ENCODE measurements at regions not wholly inside any gene's neighbourhood (a gene's known extent, or its start where the extent isn't known, plus 50 kb on each side); places are given as distances from the start of the nearest gene placed in this dataset.

DNA sequence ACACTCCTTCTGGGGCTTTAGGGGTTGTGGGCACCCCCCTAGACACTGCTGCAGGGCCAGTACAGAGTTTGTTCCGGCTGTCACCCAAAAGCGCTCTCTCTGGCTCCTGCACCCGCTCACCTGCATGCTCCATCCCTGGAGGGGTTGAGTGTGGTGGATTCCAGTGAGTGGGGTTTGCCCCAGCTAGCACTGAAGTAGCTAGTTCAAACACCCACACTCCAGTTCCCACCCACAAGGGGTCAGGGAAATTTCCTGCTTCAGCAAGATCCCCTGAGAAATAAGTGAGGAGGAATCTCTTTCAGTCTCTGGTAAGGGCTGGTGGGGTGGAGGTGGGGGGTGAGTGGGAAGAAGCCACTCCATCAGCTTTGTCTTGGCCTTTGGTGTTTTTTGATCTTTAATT lies 73.6 kb downstream of the TMEM17 start:
- Mint-ChIP-seq H3K27me3 (ENCODE audit: low read depth) (no peaks in the 10 kb centered on the region; the same call in 1 of the 2 replicates), H3K9me3 (peaks cover 14% of the 10 kb centered on the region), H3K36me3 (no peaks in the 10 kb centered on the region; the same call in 1 of the 2 replicates), H3K4me3 (no peak overlapping the region), H3K4me1 (no peaks in the 10 kb centered on the region), H3K27ac (no peak overlapping the region)
- DNase-seq (ENCODE audit: low spot score) (no peak), ATAC-seq (no peak)
- POLR2A ChIA-PET: no interaction called here
- TF ChIP-seq TCF7 (CRISPR knock-in tag; IDR thresholded peaks at IDR 0.05; ENCODE audit: low read depth): no peak
- CTCF ChIA-PET: no interaction called here

GRCh38 chr2:62431512-62431911 lies 74.5 kb downstream of the TMEM17 start:
- H3K4me3 Mint-ChIP-seq: no peak overlapping the region
- DNase-seq (ENCODE audit: low spot score): no peak
- H3K36me3 Mint-ChIP-seq: no peaks in the 10 kb centered on the region; the same call in 1 of the 2 replicates
- no peak for TF ChIP-seq NFE2L1 (CRISPR knock-in tag; IDR thresholded peaks at IDR 0.05)
- TF ChIP-seq, protein P1, sequence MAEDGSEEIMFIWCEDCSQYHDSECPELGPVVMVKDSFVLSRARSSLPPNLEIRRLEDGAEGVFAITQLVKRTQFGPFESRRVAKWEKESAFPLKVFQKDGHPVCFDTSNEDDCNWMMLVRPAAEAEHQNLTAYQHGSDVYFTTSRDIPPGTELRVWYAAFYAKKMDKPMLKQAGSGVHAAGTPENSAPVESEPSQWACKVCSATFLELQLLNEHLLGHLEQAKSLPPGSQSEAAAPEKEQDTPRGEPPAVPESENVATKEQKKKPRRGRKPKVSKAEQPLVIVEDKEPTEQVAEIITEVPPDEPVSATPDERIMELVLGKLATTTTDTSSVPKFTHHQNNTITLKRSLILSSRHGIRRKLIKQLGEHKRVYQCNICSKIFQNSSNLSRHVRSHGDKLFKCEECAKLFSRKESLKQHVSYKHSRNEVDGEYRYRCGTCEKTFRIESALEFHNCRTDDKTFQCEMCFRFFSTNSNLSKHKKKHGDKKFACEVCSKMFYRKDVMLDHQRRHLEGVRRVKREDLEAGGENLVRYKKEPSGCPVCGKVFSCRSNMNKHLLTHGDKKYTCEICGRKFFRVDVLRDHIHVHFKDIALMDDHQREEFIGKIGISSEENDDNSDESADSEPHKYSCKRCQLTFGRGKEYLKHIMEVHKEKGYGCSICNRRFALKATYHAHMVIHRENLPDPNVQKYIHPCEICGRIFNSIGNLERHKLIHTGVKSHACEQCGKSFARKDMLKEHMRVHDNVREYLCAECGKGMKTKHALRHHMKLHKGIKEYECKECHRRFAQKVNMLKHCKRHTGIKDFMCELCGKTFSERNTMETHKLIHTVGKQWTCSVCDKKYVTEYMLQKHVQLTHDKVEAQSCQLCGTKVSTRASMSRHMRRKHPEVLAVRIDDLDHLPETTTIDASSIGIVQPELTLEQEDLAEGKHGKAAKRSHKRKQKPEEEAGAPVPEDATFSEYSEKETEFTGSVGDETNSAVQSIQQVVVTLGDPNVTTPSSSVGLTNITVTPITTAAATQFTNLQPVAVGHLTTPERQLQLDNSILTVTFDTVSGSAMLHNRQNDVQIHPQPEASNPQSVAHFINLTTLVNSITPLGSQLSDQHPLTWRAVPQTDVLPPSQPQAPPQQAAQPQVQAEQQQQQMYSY (CRISPR knock-in tag; IDR thresholded peaks at IDR 0.05): no peak
- TF ChIP-seq ZBTB21 (CRISPR knock-in tag; IDR thresholded peaks at IDR 0.05; ENCODE audit: borderline replicate concordance): no peak
- TF ChIP-seq ELF4 (CRISPR knock-in tag; IDR thresholded peaks at IDR 0.05; ENCODE audit: low read depth): no peak
- TF ChIP-seq FOXJ3 (CRISPR knock-in tag; IDR thresholded peaks at IDR 0.05; ENCODE audit: borderline replicate concordance): no peak
- no peak for TF ChIP-seq ZNF671 (CRISPR knock-in tag; IDR thresholded peaks at IDR 0.05)
- no peak for TF ChIP-seq ZNF317 (CRISPR knock-in tag; IDR thresholded peaks at IDR 0.05; ENCODE audit: borderline replicate concordance, low read depth)
- no peak for TF ChIP-seq ZSCAN18 (CRISPR knock-in tag; IDR thresholded peaks at IDR 0.05)
- TF ChIP-seq, protein P2, sequence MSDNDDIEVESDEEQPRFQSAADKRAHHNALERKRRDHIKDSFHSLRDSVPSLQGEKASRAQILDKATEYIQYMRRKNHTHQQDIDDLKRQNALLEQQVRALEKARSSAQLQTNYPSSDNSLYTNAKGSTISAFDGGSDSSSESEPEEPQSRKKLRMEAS (CRISPR knock-in tag; IDR thresholded peaks at IDR 0.05): no peak
- no peak for TF ChIP-seq EMX1 (CRISPR knock-in tag; IDR thresholded peaks at IDR 0.05)
- TF ChIP-seq NR1H2 (CRISPR knock-in tag; IDR thresholded peaks at IDR 0.05): no peak
- no peak for TF ChIP-seq PREB (CRISPR knock-in tag; IDR thresholded peaks at IDR 0.05; ENCODE audit: borderline replicate concordance)
- TF ChIP-seq HMGXB4 (CRISPR knock-in tag; IDR thresholded peaks at IDR 0.05): no peak
- TF ChIP-seq SOX15 (CRISPR knock-in tag; IDR thresholded peaks at IDR 0.05): no peak
- no peak for TF ChIP-seq CBFB (CRISPR knock-in tag; IDR thresholded peaks at IDR 0.05; ENCODE audit: low read depth)
- TF ChIP-seq, protein P3, sequence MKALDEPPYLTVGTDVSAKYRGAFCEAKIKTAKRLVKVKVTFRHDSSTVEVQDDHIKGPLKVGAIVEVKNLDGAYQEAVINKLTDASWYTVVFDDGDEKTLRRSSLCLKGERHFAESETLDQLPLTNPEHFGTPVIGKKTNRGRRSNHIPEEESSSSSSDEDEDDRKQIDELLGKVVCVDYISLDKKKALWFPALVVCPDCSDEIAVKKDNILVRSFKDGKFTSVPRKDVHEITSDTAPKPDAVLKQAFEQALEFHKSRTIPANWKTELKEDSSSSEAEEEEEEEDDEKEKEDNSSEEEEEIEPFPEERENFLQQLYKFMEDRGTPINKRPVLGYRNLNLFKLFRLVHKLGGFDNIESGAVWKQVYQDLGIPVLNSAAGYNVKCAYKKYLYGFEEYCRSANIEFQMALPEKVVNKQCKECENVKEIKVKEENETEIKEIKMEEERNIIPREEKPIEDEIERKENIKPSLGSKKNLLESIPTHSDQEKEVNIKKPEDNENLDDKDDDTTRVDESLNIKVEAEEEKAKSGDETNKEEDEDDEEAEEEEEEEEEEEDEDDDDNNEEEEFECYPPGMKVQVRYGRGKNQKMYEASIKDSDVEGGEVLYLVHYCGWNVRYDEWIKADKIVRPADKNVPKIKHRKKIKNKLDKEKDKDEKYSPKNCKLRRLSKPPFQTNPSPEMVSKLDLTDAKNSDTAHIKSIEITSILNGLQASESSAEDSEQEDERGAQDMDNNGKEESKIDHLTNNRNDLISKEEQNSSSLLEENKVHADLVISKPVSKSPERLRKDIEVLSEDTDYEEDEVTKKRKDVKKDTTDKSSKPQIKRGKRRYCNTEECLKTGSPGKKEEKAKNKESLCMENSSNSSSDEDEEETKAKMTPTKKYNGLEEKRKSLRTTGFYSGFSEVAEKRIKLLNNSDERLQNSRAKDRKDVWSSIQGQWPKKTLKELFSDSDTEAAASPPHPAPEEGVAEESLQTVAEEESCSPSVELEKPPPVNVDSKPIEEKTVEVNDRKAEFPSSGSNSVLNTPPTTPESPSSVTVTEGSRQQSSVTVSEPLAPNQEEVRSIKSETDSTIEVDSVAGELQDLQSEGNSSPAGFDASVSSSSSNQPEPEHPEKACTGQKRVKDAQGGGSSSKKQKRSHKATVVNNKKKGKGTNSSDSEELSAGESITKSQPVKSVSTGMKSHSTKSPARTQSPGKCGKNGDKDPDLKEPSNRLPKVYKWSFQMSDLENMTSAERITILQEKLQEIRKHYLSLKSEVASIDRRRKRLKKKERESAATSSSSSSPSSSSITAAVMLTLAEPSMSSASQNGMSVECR (CRISPR knock-in tag; IDR thresholded peaks at IDR 0.05; ENCODE audit: borderline replicate concordance): no peak
- no peak overlapping the region for H3K27ac Mint-ChIP-seq
- no peaks in the 10 kb centered on the region; the same call in 1 of the 2 replicates for H3K27me3 Mint-ChIP-seq (ENCODE audit: low read depth)
- peaks cover 7% of the 10 kb centered on the region for H3K9me3 Mint-ChIP-seq
- ATAC-seq: no peak
- H3K4me1 Mint-ChIP-seq: no peaks in the 10 kb centered on the region
- ChIA-PET POLR2A (no interaction called here), CTCF (no interaction called here)

All from WTC11 (cell line).